HG03469 (cell line): ENCODE measurements at regions not wholly inside any gene's neighbourhood (a gene's known extent, or its start where the extent isn't known, plus 50 kb on each side); places are given as distances from the start of the nearest gene placed in this dataset.
"Not testable (repeated sequence)": the region's sequence is repeated elsewhere in the genome, so short reads cannot be mapped to it uniquely, and the experiment has no call there.

Experiments used
- ATAC-seq: cut with Tn5 transposase; IDR thresholded peaks from one replicate; pipeline ENCODE4 v1.9.1; 2021; ENCODE audit warnings: mild to moderate bottlenecking, moderate library complexity, moderate number of reproducible peaks; ENCODE audit not compliant: unreplicated experiment

DNA sequence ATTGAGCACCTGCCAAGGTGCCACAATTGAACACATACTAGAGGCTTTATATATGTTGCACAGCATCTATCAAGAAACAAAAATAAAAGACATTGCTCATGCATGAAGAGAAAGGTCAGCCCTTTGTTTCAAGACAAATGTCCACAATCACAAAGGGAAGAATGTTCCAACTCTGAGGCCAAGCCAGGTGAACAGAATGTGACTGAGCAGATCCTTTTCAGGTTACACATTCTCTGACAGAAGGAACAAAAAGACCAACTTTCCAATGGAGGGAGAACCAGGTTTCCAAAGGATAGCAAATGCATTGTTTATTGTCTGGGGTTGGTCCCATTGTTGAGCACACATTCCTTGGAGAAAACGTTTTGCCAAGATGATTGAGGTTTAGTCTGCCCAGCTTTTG is 50.2 kb upstream of the FAM174B start:
- no peak for ATAC-seq

DNA sequence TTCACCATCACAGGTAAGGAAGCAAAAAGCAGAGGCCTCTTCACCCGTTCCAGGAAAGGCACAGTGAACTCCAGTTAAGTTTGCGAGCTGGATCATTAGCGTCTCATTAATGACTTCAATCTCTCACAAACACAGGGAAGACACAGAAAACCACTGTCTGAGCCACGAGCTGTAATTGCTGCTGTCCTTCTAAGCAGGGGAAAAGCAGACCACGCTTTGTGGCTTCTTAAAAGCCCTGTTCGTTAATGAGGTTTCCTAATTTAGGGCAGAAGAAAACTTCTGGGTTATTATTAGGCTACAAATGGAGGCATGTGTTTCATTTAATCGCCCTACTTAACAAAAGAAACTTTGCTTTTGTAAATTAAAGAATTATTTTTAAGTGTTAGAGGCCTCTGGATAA is 50.6 kb upstream of the FAM174B start:
- no peak for ATAC-seq

DNA sequence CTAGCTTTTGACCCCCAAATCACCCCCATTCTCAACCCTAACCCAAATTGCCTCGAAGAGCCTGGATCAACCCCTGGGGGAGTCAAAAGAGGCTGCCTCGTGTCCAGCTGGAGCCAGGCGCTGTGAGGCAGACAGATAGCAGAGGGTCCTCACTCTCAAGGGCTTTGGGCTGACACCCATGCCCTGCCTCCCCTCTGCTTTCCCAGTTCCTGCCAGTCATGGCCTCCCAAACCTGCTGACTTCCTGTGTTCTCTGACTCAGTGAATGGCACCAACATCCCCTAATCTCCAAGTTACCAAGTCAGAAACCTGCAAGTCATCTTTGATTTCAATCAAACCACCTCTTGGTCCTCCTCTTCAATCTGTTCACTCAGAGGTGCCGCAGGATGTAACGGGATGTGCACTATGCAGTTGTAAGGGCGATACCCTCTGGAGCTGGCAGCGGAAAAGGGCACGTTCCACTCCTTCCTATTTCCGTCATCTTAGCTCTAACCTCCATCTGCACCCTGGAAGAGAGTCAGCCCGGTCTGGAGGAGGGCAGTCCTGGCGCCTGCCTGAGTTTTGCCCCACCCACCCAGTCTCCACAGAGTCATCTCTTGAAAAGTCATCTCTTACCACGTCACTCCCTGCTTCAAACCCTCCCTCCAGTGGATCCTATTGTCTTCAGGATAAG is 52.4 kb upstream of the FAM174B start:
- no peak for ATAC-seq

DNA sequence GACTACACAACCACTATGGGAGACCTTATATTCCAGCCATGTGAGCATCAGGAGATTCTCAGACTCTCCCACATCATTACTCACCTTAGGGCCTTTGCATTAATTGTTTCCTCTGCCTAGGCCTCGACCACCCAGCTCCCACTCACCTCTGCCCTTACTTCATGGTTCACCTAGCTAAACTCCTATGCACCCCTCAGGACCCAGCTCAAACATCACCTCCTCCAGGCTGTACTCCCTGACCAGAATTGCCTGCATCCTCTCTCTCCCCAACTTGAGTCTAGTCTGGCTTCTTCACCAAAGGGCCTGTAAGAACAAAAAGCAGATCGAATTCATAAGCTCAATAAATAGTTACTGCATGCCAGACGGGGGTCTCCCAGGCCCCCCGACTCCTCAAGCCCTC is 53.1 kb upstream of the FAM174B start:
- ATAC-seq, result no peak

DNA sequence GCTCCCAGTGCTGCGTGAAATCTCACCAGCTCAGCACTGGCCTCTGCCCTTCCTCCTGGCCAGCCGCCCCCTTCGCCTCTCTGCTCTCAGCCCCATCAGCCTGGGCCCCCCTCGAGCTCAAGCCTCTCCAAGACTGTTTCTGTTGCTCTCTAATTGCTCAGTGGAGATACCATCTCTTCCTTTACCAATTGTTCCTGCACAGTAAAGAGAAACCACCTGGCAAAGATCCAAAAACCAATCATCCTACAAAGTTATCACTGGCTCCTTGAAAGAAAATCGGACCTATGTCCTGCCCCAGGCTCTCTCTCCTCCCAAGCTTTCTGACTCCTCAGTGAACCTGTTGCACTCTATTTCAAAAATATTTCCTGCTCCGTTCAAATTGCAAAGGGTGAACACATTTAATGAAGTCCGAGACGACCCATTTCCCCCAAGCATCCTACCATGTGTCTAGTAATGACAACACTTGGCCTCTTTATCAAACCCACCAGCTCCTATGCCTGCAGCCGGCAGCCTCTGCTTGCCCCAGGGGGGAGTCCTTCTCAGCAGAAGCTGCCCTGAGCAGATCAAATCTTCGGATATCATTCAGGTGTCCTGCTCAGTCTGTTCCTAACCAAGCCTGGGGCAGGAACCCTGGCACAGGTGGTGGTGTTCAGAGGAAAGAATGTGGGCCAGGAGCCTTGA is 53.7 kb upstream of the FAM174B start:
- ATAC-seq, result no peak

DNA sequence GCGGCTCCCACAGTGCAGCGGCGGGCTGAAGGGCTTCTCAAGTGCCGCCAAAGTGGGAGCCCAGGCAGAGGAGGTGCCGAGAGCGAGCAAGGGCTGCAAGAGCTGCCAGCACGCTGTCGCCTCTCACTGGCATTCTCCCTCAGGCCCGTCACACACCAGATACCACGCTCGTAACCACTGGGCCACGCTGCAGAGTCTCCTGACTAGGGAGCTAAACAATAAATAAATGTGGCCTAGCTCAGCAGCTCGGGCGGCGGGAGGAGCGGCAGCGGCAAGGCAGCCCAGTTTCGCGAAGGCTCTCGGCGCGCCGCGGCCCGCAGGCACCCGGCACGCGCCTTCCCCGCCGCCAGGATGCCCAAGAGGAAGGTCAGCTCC is 55.9 kb upstream of the FAM174B start:
- ATAC-seq, result no peak

DNA sequence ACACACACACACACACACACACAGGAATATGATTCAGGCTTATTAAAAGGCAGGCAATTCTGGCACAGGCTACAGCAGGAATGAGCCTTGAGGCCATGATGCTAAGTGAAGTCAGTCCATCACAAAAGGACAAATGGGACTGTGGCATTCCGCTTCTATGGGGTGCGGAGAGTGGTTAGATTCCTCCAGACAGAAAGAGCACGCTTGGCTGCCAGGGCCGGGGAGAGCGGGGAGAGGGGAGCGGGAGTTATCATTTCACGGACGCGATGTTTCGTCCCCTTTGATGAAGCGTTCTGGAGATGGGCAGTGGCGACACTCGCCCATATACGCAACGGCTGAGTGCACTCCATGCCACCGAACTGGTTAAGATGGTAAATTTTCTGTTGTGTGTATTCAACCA is 58.5 kb upstream of the FAM174B start:
- no peak for ATAC-seq

DNA sequence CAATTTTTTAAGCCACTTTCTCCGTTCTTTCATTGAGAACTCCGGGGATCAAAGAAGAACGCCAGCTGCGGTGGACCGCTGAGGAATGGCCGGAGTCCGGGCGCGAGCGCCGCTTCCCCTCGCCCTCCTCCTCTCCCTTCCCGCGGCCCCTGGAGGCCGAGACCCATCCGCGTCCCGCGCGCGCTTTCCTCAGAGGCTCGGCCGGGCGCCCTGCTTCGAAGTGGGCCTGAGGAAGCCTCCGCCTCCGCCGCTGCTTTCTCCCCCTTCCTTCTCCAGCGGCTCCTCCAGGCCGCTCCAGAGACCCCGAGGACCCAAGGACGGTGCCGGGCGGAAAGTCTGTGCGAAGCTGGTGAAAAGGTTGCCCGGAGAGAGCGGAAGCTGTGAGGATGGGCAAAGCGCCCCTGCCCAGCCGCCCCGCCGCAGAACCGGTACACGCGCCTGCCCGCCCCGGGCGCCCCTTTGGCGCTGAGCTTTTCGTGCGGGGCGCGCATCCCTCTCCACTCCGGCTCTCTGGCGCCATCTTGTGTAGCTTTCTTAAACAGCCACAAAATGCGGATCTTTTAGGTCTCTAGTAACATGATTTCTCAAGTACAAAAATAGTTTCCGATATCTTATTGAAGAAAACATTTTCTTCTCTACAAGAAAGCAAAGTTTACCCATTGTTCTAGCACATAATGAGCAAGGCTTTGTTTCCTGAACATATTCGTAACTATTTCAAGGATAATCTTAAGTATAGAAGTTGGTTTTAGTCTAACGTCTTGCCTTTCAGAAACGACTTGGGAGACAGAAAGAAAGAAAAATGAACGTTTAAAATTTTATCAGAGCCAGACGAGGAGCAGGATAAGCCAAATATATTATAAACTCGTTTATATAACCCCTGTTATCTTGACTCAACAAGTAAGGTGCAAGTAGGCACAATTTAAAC is 59.2 kb upstream of the FAM174B start:
- peak; percentile 71 for ATAC-seq

DNA sequence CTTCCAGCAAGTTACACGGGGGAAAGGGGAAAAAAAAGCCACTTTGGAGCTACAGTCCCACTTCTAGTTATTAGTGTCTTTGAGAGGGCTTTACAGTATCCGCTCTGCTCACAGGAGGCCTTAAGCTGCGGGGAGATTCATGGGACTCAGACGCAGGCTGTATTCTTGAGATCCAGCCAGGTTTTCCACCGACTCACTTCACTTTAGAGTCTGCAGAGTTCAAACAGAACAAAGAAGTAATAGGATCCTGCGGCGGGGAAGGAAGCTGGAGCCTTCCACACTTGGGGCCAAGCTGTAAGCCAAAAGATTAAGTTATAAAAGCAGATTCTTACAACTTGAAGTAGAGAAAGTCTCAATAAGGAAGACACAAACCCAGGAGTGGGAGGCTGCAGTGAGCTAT is 60.2 kb upstream of the FAM174B start:
- ATAC-seq, result no peak

DNA sequence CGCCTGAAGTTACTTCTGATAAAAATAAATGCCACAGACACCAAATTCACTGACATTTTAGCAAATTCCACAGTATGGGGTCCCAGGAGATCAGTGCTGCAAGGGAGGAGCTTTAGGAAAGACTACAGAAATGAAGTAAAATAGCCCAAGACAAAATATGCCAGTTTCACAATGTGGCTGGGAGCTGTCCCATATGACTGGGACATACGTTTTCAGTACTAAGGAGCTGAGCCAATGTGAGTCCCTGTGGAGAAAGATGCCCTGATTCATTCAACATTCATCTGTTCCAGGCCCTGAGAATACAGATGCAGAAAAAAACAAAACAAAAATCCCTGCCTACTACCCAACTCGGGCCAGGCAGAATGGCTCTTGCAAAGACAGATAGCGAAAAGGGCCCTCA is 63.4 kb upstream of the FAM174B start:
- ATAC-seq, result no peak

DNA sequence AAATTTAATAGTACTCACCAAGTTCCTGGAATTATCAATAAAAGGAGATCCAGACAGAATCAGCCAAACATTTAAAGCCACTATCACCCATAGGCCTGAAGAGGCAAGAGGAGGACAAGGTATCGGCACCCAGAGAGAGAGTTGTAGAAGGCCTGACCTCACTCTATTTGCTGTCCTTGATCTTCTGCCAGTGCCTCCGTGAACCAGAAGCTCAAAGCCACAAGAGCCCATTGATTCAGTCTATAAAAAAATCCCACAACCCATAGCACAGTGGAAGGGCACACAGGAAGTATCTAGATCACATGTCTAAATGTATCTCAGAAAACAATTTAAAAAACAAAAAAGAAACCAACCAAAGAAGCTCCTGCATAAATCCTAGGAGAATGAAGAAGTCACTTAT is 68.6 kb upstream of the FAM174B start:
- no peak for ATAC-seq

DNA sequence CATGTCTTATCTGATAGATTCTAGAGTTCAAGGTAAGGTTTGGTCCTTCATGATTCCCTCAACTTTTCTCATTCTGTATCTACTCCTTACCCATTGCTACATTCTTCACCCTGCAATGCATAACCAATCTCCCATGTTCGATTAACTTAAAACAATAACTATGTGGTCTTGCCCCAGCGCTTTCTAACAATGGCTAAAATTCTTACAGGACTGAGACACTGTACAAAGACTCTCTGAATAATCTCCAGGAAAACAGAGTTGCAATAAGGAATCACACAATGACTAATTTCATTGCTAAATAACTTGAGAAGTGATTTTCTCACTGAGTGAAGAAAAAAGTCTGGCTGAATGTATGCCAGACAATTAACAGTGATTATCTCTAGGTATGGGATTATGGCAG is 69.6 kb upstream of the FAM174B start:
- no peak for ATAC-seq

DNA sequence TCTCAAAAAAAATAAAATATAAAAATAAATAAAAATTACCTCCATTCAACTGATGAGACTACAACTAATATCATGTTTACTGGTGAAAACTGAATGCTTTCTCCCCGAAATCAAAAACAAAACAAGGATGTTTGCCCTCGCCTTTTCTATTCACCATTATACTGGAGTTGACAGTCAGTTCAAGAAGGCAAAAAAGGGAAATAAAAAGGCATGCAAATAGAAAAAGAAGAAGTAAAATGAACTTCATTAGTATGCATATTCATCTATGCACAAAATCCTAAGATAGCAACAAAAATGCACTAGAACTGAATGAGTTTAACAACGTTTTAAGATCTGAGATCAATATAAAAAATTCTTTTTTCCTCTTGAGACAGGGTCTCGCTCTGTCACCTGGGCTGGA is 72.7 kb upstream of the FAM174B start:
- ATAC-seq, result no peak

DNA sequence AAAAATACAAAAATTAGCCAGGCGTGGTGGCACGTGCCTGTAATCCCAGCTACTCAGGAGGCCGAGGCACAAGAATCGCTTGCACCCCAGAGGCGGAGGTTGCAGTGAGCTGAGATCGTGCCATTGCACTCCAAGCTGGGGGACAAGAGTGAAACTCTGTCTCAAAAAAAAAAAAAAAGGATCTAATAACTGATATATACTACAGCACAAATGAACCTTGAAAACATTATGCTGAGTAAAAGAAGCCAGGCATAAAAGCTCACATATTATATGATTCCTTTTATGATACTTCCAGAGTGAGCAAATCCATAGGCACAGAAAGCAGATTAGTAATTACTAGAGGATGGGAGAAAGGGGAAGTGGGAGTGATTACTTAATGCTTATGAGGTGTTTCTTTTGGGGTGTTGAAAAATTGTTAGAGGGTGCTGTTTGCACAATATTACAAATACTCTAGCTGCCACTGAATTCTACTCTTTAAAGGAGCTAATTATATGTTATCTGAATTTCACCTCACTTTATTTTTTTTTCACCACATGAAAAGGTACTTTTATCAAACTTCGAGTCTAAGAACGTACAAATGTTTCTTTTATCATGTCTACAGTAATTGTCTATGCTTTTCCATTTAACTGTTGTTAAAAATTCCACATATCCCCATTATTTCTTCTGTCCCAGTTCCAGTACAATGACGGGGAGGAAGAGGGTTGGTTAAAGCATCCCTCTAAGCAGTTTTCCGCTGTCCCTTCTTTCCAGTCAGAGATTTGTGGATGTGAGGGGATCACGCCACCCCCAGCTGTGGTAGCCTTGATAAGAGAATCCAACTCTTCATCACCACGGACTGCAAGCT is 77.7 kb upstream of the FAM174B start:
- ATAC-seq, result no peak

DNA sequence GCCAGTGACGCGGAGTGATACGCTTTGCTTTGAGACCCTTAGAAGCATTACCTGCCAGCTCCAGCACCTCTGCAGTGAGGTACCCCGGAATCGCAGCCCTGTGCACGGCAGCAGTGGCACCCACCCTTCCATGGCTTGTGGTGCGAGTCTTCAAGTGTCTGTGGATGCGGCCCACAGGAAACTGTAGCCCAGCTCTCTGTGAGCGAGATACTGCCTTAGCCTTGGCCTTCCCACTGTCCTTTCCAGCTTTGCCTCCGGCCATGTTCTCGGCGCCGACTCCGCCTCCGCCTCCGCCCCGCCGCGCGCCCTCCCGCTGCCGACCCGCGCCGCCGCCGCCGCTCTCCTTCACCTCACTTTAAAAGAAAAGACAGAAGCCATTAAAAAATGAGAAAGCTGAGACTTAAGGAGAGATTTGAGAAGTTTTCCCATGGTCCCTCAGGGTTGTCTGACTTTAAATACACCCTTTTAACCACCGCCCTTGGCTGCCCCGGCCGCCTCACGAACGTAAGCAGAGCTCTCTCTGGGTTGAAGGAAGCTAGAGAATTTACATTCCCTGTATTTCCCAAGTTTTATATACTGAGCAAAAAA is 78.5 kb upstream of the FAM174B start:
- ATAC-seq, result no peak

DNA sequence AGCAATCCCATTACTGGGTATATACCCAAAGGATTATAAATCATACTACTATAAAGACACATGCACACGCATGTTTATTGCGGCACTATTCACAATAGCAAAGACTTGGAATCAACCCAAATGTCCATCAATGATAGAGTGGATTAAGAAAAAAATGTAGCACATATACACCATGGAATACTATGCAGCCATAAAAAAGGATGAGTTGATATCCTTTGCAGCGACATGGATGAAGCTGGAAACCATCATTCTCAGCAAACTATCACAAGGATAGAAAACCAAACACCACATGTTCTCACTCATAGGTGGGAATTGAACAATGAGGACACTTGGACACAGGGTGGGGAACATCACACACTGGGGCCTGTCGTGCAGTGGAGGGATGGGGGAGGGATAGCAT is 83.7 kb upstream of the FAM174B start:
- ATAC-seq, result not testable (repeated sequence)

DNA sequence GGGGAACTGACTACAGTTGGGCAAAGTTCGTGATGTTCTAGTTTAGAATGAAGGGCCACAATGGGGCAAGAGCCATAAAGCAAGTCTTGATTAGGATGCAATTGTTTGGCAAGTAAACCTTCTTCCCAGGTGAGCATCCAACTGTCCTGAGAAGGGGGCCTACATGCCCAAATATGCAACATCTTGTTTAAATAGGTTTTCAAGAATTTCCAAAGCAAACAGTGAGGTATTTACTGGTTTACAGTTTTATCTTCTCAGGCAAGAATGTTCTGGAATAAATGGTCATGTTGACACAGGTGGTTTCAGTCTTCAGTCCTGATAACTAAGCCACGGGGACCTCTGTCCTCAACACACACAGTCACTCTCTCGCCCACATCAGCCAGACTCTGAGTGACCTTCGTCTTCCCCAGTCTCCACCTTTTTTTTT is 90.3 kb upstream of the FAM174B start:
- no peak for ATAC-seq

DNA sequence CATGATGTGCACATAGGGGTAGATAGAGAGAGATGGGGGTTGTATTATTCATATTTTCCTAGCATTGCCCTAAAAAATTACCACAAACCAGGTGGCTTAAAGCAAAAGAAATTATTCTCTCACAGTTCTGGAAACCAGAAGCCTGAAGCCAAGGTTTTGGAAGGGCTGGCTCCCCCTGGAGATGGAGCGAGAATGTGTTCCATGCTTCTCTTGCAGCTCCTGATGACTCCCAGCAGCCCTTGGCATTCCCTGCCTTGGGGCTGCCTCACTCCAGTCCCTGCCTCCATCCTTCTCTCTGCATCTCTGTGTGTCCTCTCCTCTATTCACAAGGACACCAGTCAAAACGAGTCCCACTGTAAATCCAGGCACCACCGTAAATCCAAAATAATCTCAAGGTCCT is 91.5 kb upstream of the FAM174B start:
- no peak for ATAC-seq

DNA sequence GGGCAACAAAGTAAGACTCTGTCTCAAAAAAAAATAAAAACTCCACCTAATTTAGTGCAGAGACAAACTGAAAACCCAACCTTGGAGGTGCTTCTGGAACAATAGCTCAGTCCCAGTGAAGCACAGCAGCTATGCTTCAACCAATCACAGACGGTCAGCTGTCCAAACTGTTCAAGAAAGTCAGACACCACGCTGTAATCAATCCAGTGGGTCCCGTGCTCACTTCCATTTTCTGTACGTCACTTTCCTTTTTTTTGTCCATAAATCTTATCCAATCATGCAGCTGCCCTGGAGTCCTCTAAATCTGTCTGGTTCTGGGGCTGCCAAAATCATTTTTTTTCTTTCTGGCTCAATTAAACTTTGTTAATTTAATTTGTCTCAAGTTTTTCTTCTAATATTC is 93.6 kb upstream of the FAM174B start:
- ATAC-seq, result no peak

DNA sequence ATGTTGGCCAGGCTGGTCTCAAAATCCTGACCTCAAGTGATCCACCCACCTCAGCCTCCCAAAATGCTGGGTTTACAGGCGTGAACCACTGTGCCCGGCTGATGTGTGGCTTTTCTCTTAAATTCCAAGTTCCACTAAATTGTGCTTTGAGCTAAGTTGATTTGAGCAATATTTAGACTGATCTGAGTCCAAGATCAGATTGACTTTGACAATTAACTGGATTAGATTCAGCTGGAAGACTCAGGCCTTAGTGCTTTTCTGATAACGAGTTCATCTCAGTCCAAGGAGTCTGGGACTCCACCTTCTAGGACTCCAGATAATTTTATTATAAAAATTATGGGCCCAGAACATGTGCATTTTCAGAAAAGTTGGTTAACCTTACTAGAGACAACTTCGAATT is 94.4 kb upstream of the FAM174B start:
- ATAC-seq, result no peak

DNA sequence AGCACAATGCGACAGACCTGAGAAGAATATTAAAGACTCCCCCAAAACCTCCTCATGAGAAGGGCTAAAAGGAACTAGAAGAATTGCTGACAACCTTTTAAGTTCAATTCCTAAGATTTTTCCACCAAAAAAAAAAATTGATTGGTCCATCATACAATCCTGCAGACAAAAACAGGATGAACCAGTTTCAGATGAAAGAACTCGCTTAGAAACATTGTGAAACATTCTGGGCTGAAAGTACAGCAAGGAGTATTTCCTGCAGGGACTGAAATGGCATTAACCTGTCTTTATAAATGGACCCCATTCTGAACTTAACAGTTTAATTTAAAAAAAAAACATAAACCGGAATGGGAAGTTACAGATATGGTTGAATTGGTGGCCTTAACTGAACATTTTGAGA is 96.0 kb upstream of the FAM174B start:
- no peak for ATAC-seq
